Activated T-cell treated with anti-CD3 and anti-CD28 coated beads, Interleukin-2, amount 50 U/mL, for 24 hours (primary cell): ENCODE measurements at regions not wholly inside any gene's neighbourhood (a gene's known extent, or its start where the extent isn't known, plus 50 kb on each side); places are given as distances from the start of the nearest gene placed in this dataset.
"Not testable (repeated sequence)": the region's sequence is repeated elsewhere in the genome, so short reads cannot be mapped to it uniquely, and the experiment has no call there.

Experiments used
- DNase-seq: peaks from one replicate; pipeline ENCODE4 v3.0.0-alpha.2; 2020
- H3K27ac Mint-ChIP-seq: 2 replicates; pipeline ENCODE4 v1.8.0; 2020; ENCODE audit warnings: mild to moderate bottlenecking, mixed read lengths
- H3K27me3 Mint-ChIP-seq: 2 replicates; pipeline ENCODE4 v1.8.0; 2020; ENCODE audit warnings: mixed read lengths
- H3K36me3 Mint-ChIP-seq: 2 replicates; pipeline ENCODE4 v1.8.0; 2020; ENCODE audit warnings: low read depth, mixed read lengths
- H3K4me1 Mint-ChIP-seq: 2 replicates; pipeline ENCODE4 v1.8.0; 2020; ENCODE audit warnings: low read depth, mixed read lengths
- H3K4me3 Mint-ChIP-seq: 2 replicates; pipeline ENCODE4 v1.8.0; 2020; ENCODE audit warnings: mild to moderate bottlenecking, moderate library complexity, mixed read lengths
- H3K9me3 Mint-ChIP-seq: 2 replicates; pipeline ENCODE4 v1.8.0; 2020; ENCODE audit warnings: mixed read lengths

- Mint-ChIP-seq H3K27ac (no peak overlapping the region), H3K36me3 (no peaks in the 10 kb centered on the region), H3K9me3 (no peaks in the 10 kb centered on the region), H3K4me3 (no peak overlapping the region), H3K4me1 (no peaks in the 10 kb centered on the region), H3K27me3 (no peaks in the 10 kb centered on the region)
- no peak for DNase-seq
Measured at GRCh38 chr1:194818674-194819073, 1632.3 kb upstream of the B3GALT2 start.

GRCh38 chr1:194816859-194817258, 1630.4 kb upstream of the B3GALT2 start:
- Mint-ChIP-seq H3K27ac (no peak overlapping the region), H3K4me3 (no peak overlapping the region), H3K9me3 (no peaks in the 10 kb centered on the region), H3K4me1 (no peaks in the 10 kb centered on the region), H3K36me3 (no peaks in the 10 kb centered on the region), H3K27me3 (no peaks in the 10 kb centered on the region)
- DNase-seq = no peak

- no peaks in the 10 kb centered on the region for H3K27me3 Mint-ChIP-seq
- H3K9me3 Mint-ChIP-seq = no peaks in the 10 kb centered on the region
- no peaks in the 10 kb centered on the region for H3K4me1 Mint-ChIP-seq
- no peaks in the 10 kb centered on the region for H3K36me3 Mint-ChIP-seq
- no peak for DNase-seq
- no peak overlapping the region for H3K27ac Mint-ChIP-seq
- no peak overlapping the region for H3K4me3 Mint-ChIP-seq
Measured at GRCh38 chr1:194813096-194813495, 1626.7 kb upstream of the B3GALT2 start.

- no peaks in the 10 kb centered on the region for H3K4me1 Mint-ChIP-seq
- H3K27me3 Mint-ChIP-seq = no peaks in the 10 kb centered on the region
- H3K9me3 Mint-ChIP-seq = no peaks in the 10 kb centered on the region
- H3K36me3 Mint-ChIP-seq = no peaks in the 10 kb centered on the region
- H3K4me3 Mint-ChIP-seq = no peak overlapping the region
- H3K27ac Mint-ChIP-seq = no peak overlapping the region
- DNase-seq = no peak
Measured at GRCh38 chr1:194809665-194810064, 1623.3 kb upstream of the B3GALT2 start.

- Mint-ChIP-seq H3K27ac (no peak overlapping the region), H3K9me3 (no peaks in the 10 kb centered on the region), H3K4me1 (no peaks in the 10 kb centered on the region), H3K4me3 (no peak overlapping the region), H3K36me3 (no peaks in the 10 kb centered on the region), H3K27me3 (no peaks in the 10 kb centered on the region)
- no peak for DNase-seq
Measured at GRCh38 chr1:194809215-194809614, 1622.8 kb upstream of the B3GALT2 start.

GRCh38 chr1:194807530-194808220, 1621.3 kb upstream of the B3GALT2 start:
- no peak for DNase-seq
- H3K9me3 Mint-ChIP-seq = no peaks in the 10 kb centered on the region
- H3K36me3 Mint-ChIP-seq = no peaks in the 10 kb centered on the region
- H3K27ac Mint-ChIP-seq = no peak overlapping the region
- H3K27me3 Mint-ChIP-seq = no peaks in the 10 kb centered on the region
- H3K4me1 Mint-ChIP-seq = no peaks in the 10 kb centered on the region
- no peak overlapping the region for H3K4me3 Mint-ChIP-seq

- Mint-ChIP-seq H3K36me3 (no peaks in the 10 kb centered on the region), H3K27ac (no peak overlapping the region), H3K4me3 (no peak overlapping the region), H3K4me1 (no peaks in the 10 kb centered on the region), H3K9me3 (no peaks in the 10 kb centered on the region), H3K27me3 (no peaks in the 10 kb centered on the region)
- DNase-seq = no peak
Measured at GRCh38 chr1:194802572-194802971, 1616.2 kb upstream of the B3GALT2 start.

GRCh38 chr1:194795917-194796593, 1609.6 kb upstream of the B3GALT2 start:
- Mint-ChIP-seq H3K9me3 (no peaks in the 10 kb centered on the region), H3K27ac (no peak overlapping the region), H3K4me1 (no peaks in the 10 kb centered on the region), H3K27me3 (no peaks in the 10 kb centered on the region), H3K36me3 (no peaks in the 10 kb centered on the region), H3K4me3 (no peak overlapping the region)
- DNase-seq = no peak

GRCh38 chr1:194787001-194787400, 1600.6 kb upstream of the B3GALT2 start:
- no peak for DNase-seq
- Mint-ChIP-seq H3K27ac (no peak overlapping the region), H3K36me3 (no peaks in the 10 kb centered on the region), H3K4me3 (no peak overlapping the region), H3K4me1 (no peaks in the 10 kb centered on the region), H3K9me3 (no peaks in the 10 kb centered on the region), H3K27me3 (no peaks in the 10 kb centered on the region)

- Mint-ChIP-seq H3K27ac (no peak overlapping the region), H3K4me1 (no peaks in the 10 kb centered on the region), H3K36me3 (no peaks in the 10 kb centered on the region), H3K27me3 (no peaks in the 10 kb centered on the region), H3K9me3 (no peaks in the 10 kb centered on the region), H3K4me3 (no peak overlapping the region)
- no peak for DNase-seq
Measured at GRCh38 chr1:194786027-194786426, 1599.6 kb upstream of the B3GALT2 start.

GRCh38 chr1:194776657-194777056, 1590.2 kb upstream of the B3GALT2 start:
- Mint-ChIP-seq H3K27me3 (no peaks in the 10 kb centered on the region), H3K27ac (no peak overlapping the region), H3K9me3 (no peaks in the 10 kb centered on the region), H3K36me3 (no peaks in the 10 kb centered on the region), H3K4me1 (no peaks in the 10 kb centered on the region), H3K4me3 (no peak overlapping the region)
- DNase-seq = no peak

GRCh38 chr1:194774535-194774934, 1588.1 kb upstream of the B3GALT2 start:
- Mint-ChIP-seq H3K36me3 (no peaks in the 10 kb centered on the region), H3K4me3 (no peak overlapping the region), H3K9me3 (no peaks in the 10 kb centered on the region), H3K27me3 (no peaks in the 10 kb centered on the region), H3K27ac (no peak overlapping the region), H3K4me1 (no peaks in the 10 kb centered on the region)
- DNase-seq = no peak

GRCh38 chr1:194755241-194755994, 1569.0 kb upstream of the B3GALT2 start:
- Mint-ChIP-seq H3K27me3 (no peaks in the 10 kb centered on the region), H3K27ac (no peak overlapping the region), H3K36me3 (no peaks in the 10 kb centered on the region), H3K4me3 (no peak overlapping the region), H3K4me1 (no peaks in the 10 kb centered on the region), H3K9me3 (no peaks in the 10 kb centered on the region)
- no peak for DNase-seq

- H3K9me3 Mint-ChIP-seq = not testable (repeated sequence)
Measured at GRCh38 chr1:194738843-194739242, 1552.4 kb upstream of the B3GALT2 start.

GRCh38 chr1:194734970-194735369, 1548.6 kb upstream of the B3GALT2 start:
- Mint-ChIP-seq H3K4me1 (no peaks in the 10 kb centered on the region), H3K27me3 (no peaks in the 10 kb centered on the region), H3K9me3 (no peaks in the 10 kb centered on the region), H3K4me3 (no peak overlapping the region), H3K27ac (no peak overlapping the region), H3K36me3 (no peaks in the 10 kb centered on the region)
- no peak for DNase-seq

More at GRCh38 chr1:194738843-194739242, 1552.4 kb upstream of the B3GALT2 start:
- H3K4me3 Mint-ChIP-seq, H3K27me3 Mint-ChIP-seq, H3K36me3 Mint-ChIP-seq, H3K4me1 Mint-ChIP-seq, H3K27ac Mint-ChIP-seq, DNase-seq: not testable (repeated sequence)
